Loucy (cell line): ENCODE measurements at regions not wholly inside any gene's neighbourhood (a gene's known extent, or its start where the extent isn't known, plus 50 kb on each side); places are given as distances from the start of the nearest gene placed in this dataset.

Experiments
- CTCF ChIP-seq: fragments of 200-600 bp; sonication (generic); conservative IDR thresholded peaks from 2 replicates; pipeline ENCODE4 v1.5.1; 2014; ENCODE audit warnings: mild to moderate bottlenecking, antibody characterized with exemption, low read length
- EZH2phosphoT487 ChIP-seq: fragments of 200-600 bp; IDR thresholded peaks from 2 replicates; pipeline ENCODE4 v1.6.1; 2018; ENCODE audit warnings: antibody characterized with exemption, mild to moderate bottlenecking, moderate library complexity, borderline replicate concordance

GRCh38 chr6:19734061-19734460 is 103.1 kb upstream of the ID4 start:
- TF ChIP-seq CTCF, result no peak
- TF ChIP-seq EZH2phosphoT487, result no peak
